SU-DHL-6 (cell line): ENCODE measurements at regions not wholly inside any gene's neighbourhood (a gene's known extent, or its start where the extent isn't known, plus 50 kb on each side); places are given as distances from the start of the nearest gene placed in this dataset.

ENCODE experiments used
- H2AFZ ChIP-seq: fragments of 200-600 bp; sonication (generic); 2 replicates; pipeline ENCODE4 v1.6.1; 2014; ENCODE audit warnings: low read depth, mild to moderate bottlenecking, moderate library complexity, mixed read lengths, antibody characterized with exemption, low read length; ENCODE audit not compliant: severe bottlenecking
- H3F3A ChIP-seq: fragments of 200-600 bp; shearing (Covaris generic); 2 replicates; pipeline ENCODE4 v1.6.0; 2016; ENCODE audit warnings: antibody characterized with exemption, mild to moderate bottlenecking; ENCODE audit not compliant: insufficient read depth
- H3K27ac ChIP-seq: fragments of 200-600 bp; sonication (generic); 2 replicates; pipeline ENCODE4 v1.5.1; 2016; ENCODE audit warnings: low read depth, mild to moderate bottlenecking, low read length, moderate library complexity, mixed read lengths
- H3K27me3 ChIP-seq: fragments of 200-600 bp; sonication (generic), shearing (Covaris generic); 2 replicates; pipeline ENCODE4 v1.6.0; 2014; ENCODE audit warnings: mild to moderate bottlenecking, low read length
- H3K36me3 ChIP-seq: fragments of 200-600 bp; sonication (generic); 2 replicates; pipeline ENCODE4 v1.6.1; 2014; ENCODE audit warnings: mild to moderate bottlenecking, low read length, mixed read lengths
- H3K4me2 ChIP-seq: fragments of 300-600, 200-600 bp; shearing (Covaris generic), sonication (generic); 2 replicates; pipeline ENCODE4 v1.6.0; 2014; ENCODE audit warnings: low read length, low read depth, mild to moderate bottlenecking; ENCODE audit not compliant: poor library complexity, severe bottlenecking
- H3K4me3 ChIP-seq: fragments of 200-600 bp; sonication (generic); 2 replicates; pipeline ENCODE4 v1.5.1; 2014; ENCODE audit warnings: antibody characterized with exemption, low read length, mild to moderate bottlenecking, mixed read lengths; ENCODE audit not compliant: insufficient read depth, poor library complexity, severe bottlenecking
- H3K79me2 ChIP-seq: fragments of 200-600 bp; sonication (generic); 2 replicates; pipeline ENCODE4 v1.6.1; 2014; ENCODE audit warnings: mild to moderate bottlenecking, low read length, moderate library complexity; ENCODE audit not compliant: insufficient read depth
- H3K9ac ChIP-seq: fragments of 200-600 bp; sonication (generic); 2 replicates; pipeline ENCODE4 v1.7.0; 2014; ENCODE audit warnings: mild to moderate bottlenecking, low read length
- H3K9me2 ChIP-seq: fragments of 200-600 bp; sonication (generic); replicated peaks from 2 replicates; pipeline ENCODE4 v1.6.1; 2014; ENCODE audit warnings: low read length; ENCODE audit not compliant: insufficient read depth
- H3K9me3 ChIP-seq: fragments of 200-600 bp; sonication (generic); 2 replicates; pipeline ENCODE4 v1.6.1; 2014; ENCODE audit warnings: low read length, mixed read lengths; ENCODE audit not compliant: insufficient read depth
- H4K20me1 ChIP-seq: fragments of 200-600 bp; sonication (generic); 2 replicates; pipeline ENCODE4 v1.6.1; 2014; ENCODE audit warnings: low read depth, mild to moderate bottlenecking, antibody characterized with exemption, low read length, moderate library complexity, mixed read lengths
- CTCF ChIP-seq: fragments of 200-600 bp; sonication (generic); IDR thresholded peaks from one replicate; pipeline ENCODE4 v1.5.1; 2017; ENCODE audit warnings: antibody characterized with exemption, mild to moderate bottlenecking, low read length, moderate library complexity; ENCODE audit not compliant: insufficient read depth, poor library complexity, severe bottlenecking
- EZH2phosphoT487 ChIP-seq: fragments of 200-600 bp; sonication (generic), shearing (Covaris generic); conservative IDR thresholded peaks from 2 replicates; pipeline ENCODE4 v1.6.1; 2018; ENCODE audit warnings: mild to moderate bottlenecking, antibody characterized with exemption, low read length, moderate library complexity, mixed read lengths

- Histone ChIP-seq H3K9me3 (no peaks in the 10 kb centered on the region), H3K4me3 (no peak overlapping the region), H3F3A (no peaks in the 10 kb centered on the region), H3K27me3 (no peaks in the 10 kb centered on the region), H2AFZ (no peak overlapping the region), H3K4me2 (no peak overlapping the region), H3K79me2 (no peaks in the 10 kb centered on the region), H4K20me1 (no peaks in the 10 kb centered on the region), H3K9me2 (no peaks in the 10 kb centered on the region), H3K9ac (no peak overlapping the region), H3K36me3 (no peaks in the 10 kb centered on the region), H3K27ac (no peak overlapping the region)
- TF ChIP-seq CTCF (no peak), EZH2phosphoT487 (no peak)
Measured at GRCh38 chr6:71433441-71433840, 144.8 kb downstream of the OGFRL1 start.

- H3K9me2 ChIP-seq = no peaks in the 10 kb centered on the region
- H3K9ac ChIP-seq = no peak overlapping the region
- no peaks in the 10 kb centered on the region for H3K36me3 ChIP-seq
- H2AFZ ChIP-seq = no peak overlapping the region
- H4K20me1 ChIP-seq = no peaks in the 10 kb centered on the region
- H3F3A ChIP-seq = no peaks in the 10 kb centered on the region
- H3K4me3 ChIP-seq = no peak overlapping the region
- H3K4me2 ChIP-seq = no peak overlapping the region
- no peak for TF ChIP-seq EZH2phosphoT487
- TF ChIP-seq CTCF = no peak
- no peak overlapping the region for H3K27ac ChIP-seq
- no peaks in the 10 kb centered on the region for H3K79me2 ChIP-seq
- no peaks in the 10 kb centered on the region for H3K27me3 ChIP-seq
- no peaks in the 10 kb centered on the region for H3K9me3 ChIP-seq
Measured at GRCh38 chr6:71444222-71444621, 155.6 kb downstream of the OGFRL1 start.

- TF ChIP-seq EZH2phosphoT487 = no peak
- no peak for TF ChIP-seq CTCF
- no peak overlapping the region for H2AFZ ChIP-seq
- H3K36me3 ChIP-seq = no peaks in the 10 kb centered on the region
- H3K4me2 ChIP-seq = no peak overlapping the region
- H3K79me2 ChIP-seq = no peaks in the 10 kb centered on the region
- H3F3A ChIP-seq = no peaks in the 10 kb centered on the region
- H3K27ac ChIP-seq = no peak overlapping the region
- H3K9me3 ChIP-seq = no peaks in the 10 kb centered on the region
- no peaks in the 10 kb centered on the region for H3K27me3 ChIP-seq
- no peak overlapping the region for H3K4me3 ChIP-seq
- no peak overlapping the region for H3K9ac ChIP-seq
- no peaks in the 10 kb centered on the region for H3K9me2 ChIP-seq
- no peaks in the 10 kb centered on the region for H4K20me1 ChIP-seq
Measured at GRCh38 chr6:71446057-71446456, 157.4 kb downstream of the OGFRL1 start.

- Histone ChIP-seq H3K27ac (no peak overlapping the region), H3K27me3 (no peaks in the 10 kb centered on the region), H3K9ac (no peak overlapping the region), H3F3A (no peaks in the 10 kb centered on the region), H3K79me2 (no peaks in the 10 kb centered on the region), H3K36me3 (no peaks in the 10 kb centered on the region), H3K9me2 (no peaks in the 10 kb centered on the region), H2AFZ (no peak overlapping the region), H4K20me1 (no peaks in the 10 kb centered on the region), H3K4me3 (no peak overlapping the region), H3K9me3 (no peaks in the 10 kb centered on the region), H3K4me2 (no peak overlapping the region)
- TF ChIP-seq EZH2phosphoT487 (no peak), CTCF (no peak)
Measured at GRCh38 chr6:71446470-71446869, 157.9 kb downstream of the OGFRL1 start.
